Astrocyte of the cerebellum (primary cell): ENCODE measurements at regions not wholly inside any gene's neighbourhood (a gene's known extent, or its start where the extent isn't known, plus 50 kb on each side); places are given as distances from the start of the nearest gene placed in this dataset.

Experiments
- DNase-seq: peaks from one replicate; pipeline ENCODE4 v3.0.0-alpha.2; 2011; ENCODE audit warnings: low read depth
- H3K4me3 ChIP-seq: 2 replicates; pipeline ENCODE4 v1.5.1; 2011; ENCODE audit warnings: mild to moderate bottlenecking, low read depth, low read length, moderate library complexity
- CTCF ChIP-seq: IDR thresholded peaks from 2 replicates; pipeline ENCODE4 v1.5.1; 2012; ENCODE audit warnings: low read length, low read depth, moderate library complexity, mild to moderate bottlenecking; ENCODE audit errors: missing control alignments
- in situ Hi-C: cut with HindIII; loops from 2 replicates; pipeline ENCODE4 v1.10.0; 2017; ENCODE audit warnings: low sequenced_read_pairs

- no peak for TF ChIP-seq CTCF
- H3K4me3 ChIP-seq: no peak overlapping the region
- in situ Hi-C loops: no loop called here
- DNase-seq: peak; percentile 88
Observed at GRCh38 chr2:224268441-224268840, 133.5 kb downstream of the FAM124B start.

- in situ Hi-C loops: loop anchor here (5.0 kb wide), 1 partner anchor 47 kb away; no protein-coding TSS in a partner anchor
- TF ChIP-seq CTCF: no peak
- no peak overlapping the region for H3K4me3 ChIP-seq
- no peak for DNase-seq
Observed at GRCh38 chr2:224264259-224264658, 137.6 kb downstream of the FAM124B start.

- no peak overlapping the region for H3K4me3 ChIP-seq
- DNase-seq: no peak
- no peak for TF ChIP-seq CTCF
- in situ Hi-C loops: loop anchor here (5.0 kb wide), 1 partner anchor 46 kb away; no protein-coding TSS in a partner anchor
Observed at GRCh38 chr2:224263571-224264043, 138.3 kb downstream of the FAM124B start.

GRCh38 chr2:224261326-224261725 is 140.6 kb downstream of the FAM124B start:
- H3K4me3 ChIP-seq: no peak overlapping the region
- no peak for DNase-seq
- in situ Hi-C loops: loop anchor here (5.0 kb wide), 1 partner anchor 44 kb away; no protein-coding TSS in a partner anchor
- TF ChIP-seq CTCF: no peak

GRCh38 chr2:224260372-224261020 is 141.4 kb downstream of the FAM124B start:
- in situ Hi-C loops: loop anchor here (5.0 kb wide), 1 partner anchor 43 kb away; no protein-coding TSS in a partner anchor
- H3K4me3 ChIP-seq: no peak overlapping the region
- no peak for DNase-seq
- no peak for TF ChIP-seq CTCF

- DNase-seq: no peak
- in situ Hi-C loops: loop anchor here (5.0 kb wide), 1 partner anchor 43 kb away; no protein-coding TSS in a partner anchor
- no peak for TF ChIP-seq CTCF
- no peak overlapping the region for H3K4me3 ChIP-seq
Observed at GRCh38 chr2:224259831-224260230, 142.1 kb downstream of the FAM124B start.
